HG02852 (cell line): ENCODE measurements at regions not wholly inside any gene's neighbourhood (a gene's known extent, or its start where the extent isn't known, plus 50 kb on each side); places are given as distances from the start of the nearest gene placed in this dataset.
"Not testable (repeated sequence)": the region's sequence is repeated elsewhere in the genome, so short reads cannot be mapped to it uniquely, and the experiment has no call there.

Experiments used
- ATAC-seq: cut with Tn5 transposase; IDR thresholded peaks from one replicate; pipeline ENCODE4 v1.9.1; 2021; ENCODE audit warnings: mild to moderate bottlenecking, moderate library complexity; ENCODE audit not compliant: unreplicated experiment

- ATAC-seq = no peak
Measured at GRCh38 chr15:39400002-39400401, 180.9 kb upstream of the THBS1 start.

DNA sequence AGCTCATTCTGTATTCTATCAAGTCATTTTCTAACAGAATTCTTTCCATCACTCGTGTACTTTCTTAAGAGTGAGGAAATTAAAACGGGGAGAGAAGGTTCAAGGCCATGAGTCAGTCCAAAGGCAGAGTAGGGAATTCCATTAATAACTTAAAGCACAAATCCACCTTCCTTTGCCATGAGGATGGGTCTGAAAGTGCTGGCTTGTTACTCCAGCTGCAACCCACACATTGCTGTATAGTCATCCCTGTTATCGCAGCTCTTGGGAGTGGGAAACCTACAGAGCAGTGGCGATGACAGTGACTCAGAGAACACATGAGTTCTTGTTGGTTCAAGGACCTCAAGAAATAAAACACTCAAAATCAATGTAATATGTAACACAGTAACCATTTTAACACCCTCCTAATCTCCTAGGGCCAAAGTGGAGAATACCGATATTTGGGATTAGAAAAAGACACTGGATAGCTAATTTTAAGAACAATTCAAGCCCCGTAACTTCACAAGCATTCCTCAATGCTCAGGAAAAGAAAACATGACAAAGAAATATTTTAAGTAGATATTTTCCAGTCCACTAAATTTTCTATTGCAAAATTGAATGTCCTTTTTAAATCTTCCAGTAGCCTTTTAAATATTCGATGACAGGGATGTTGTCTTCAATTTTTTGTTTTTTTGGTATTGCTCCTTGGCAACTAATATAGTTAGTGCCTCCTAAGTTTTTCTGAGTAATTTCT, 179.9 kb upstream of the THBS1 start:
- no peak for ATAC-seq

DNA sequence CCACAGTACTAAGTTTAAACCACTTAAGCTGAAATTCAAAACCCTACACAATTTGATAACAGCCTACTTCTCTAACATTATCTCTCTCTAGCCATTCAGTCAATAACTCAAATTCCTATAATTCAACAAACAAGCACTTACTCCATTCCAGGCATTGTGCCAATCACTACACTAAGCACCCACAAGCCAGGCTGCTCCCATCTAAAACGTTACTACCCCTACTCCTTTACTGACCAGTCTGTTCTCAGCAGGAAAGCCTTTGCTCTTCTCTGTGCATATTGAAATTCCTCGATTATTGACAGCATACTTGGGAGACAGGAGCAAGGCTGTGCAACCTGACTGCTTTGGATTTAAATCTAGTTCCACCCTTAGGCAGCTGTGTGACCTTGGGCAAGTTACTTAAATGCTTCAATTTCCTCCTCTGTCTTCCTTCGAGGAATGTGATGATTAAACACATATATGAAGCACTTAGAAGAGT, 177.2 kb upstream of the THBS1 start:
- no peak for ATAC-seq

DNA sequence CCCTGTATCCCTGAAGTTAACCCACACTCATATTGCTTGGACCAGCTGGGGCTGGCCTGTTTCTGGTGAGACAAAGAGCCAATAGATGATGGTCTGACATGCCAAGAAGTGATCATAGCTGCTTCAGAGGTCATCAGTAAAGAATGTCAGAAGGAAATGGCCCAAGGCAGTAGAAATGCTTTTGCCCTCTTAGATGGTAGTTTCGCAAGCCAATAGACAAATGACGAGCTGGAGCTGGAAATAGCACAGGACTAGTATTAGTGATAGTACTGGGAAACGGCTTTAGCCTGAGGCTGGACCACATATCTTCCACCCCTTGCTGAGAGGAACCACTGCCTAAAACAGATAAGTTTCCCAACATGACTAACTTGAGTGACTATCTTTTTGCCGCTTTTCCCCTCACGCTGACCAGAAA, 176.1 kb upstream of the THBS1 start:
- no peak for ATAC-seq

DNA sequence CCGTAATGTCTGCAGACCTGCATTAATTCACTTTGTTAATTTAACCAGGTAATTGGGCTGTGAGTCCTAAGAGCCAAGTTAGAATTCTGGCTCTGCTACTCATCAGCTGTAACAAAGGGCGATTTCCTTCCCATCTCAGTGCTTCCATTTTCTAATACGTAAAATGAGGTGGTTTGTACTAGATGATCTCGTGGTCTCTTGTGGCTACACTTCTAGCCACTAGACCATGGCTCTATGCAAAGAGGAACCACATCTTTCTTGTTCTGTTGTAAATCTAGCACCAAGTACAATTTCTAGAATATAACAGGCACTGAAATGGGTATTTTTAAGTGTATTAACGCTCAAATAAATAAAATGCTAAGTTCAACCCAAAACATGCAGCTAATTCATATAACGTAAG, 174.4 kb upstream of the THBS1 start:
- peak; percentile 81 for ATAC-seq

- no peak for ATAC-seq
Measured at GRCh38 chr15:39407116-39407515, 173.8 kb upstream of the THBS1 start.

- no peak for ATAC-seq
Measured at GRCh38 chr15:39409876-39410530, 170.9 kb upstream of the THBS1 start.

DNA sequence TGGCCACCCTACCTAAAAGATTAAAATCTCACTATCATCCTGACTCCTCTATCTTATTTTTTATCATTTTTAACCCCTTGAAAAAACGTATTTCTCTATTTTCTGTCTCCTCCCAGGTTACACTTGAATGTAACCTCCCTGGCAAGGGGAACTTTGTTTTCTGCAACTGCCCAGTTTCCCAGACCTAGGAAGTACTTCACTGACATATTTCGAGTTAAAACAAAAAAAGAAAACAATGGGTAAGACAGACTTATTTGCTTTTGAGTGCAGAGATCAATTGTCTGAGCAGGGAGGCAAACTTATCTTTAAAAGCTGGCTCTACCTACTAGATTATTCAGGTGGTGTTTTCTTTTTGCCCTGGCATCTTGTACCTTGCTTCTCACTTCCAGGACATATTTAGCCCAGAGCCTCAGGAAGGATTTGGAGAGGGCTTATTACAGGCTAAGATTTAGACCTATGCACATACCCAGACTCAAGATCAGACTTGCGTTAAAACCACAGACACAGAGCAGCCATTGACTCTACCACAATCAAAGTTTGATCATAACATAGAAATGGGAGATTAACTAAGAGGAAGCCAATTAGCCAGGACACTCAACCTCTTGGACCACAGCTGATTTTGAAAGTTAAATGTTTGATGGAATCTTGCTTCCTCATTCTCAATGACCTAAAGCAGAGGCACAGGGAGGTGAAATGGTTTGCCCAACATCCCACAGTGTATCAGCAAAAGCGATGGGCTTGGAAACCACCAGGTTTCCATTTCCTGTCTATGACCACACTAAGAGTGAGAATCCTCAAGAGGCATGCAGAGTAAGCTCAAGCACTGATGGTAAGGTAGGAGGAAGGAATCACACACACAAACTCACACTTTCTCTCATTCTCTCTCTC, 169.5 kb upstream of the THBS1 start:
- peak; percentile 90 for ATAC-seq

DNA sequence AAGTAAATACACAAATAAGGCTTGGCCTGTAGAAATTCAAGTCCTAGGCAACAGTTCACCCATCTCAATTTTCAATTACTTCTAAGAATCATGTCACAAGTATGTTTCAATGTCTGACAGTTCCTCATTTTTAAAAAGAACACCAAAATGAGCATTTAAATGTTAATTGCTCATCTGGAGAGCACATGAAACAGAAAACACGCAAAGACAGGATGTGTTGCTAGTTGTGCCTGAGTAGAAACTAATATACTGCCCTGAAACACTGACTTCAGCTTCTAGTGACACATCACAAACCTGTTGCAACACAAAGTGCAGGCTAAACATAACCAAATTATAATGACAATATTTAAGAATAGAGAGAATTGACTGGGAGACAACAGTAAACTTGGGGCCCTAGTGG, 167.3 kb upstream of the THBS1 start:
- peak; percentile 45 for ATAC-seq

DNA sequence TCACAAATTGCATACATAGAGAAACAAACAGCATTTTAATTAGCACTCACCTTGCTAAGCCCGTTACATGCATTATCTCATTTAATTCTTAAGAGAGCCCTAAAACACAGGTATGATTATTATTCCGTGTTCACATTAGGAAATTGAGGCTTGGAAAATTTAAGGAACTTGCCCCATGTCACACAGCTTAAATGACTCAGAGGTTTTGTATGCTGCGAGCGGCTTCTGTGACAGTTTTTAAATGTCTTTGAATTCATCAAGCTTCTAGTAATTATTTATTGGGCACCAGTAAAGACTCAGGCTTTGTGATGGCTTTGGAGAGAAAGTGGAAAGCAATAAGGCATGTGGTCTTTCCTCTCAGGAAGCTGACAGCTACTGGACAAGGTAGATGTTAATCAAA, 166.7 kb upstream of the THBS1 start:
- no peak for ATAC-seq

DNA sequence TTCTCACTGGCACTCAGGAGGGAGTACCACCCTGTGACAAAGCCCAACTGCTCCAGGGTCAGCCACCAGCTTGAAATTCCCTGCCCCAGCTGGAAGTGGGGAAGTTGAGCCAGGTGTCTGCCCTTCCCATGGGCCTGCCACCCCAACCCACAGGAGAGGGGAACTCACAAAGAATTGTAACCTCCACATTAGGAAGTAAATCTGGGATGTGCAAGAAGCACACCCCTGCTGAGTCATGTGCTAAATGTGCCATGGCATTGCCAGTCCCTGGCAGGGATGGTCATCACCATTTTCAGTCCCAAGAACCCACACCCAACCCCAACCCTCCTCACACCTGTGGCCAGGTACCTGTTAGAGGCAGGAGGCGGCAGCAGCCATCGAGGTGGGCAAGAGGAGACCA, 165.2 kb upstream of the THBS1 start:
- no peak for ATAC-seq

DNA sequence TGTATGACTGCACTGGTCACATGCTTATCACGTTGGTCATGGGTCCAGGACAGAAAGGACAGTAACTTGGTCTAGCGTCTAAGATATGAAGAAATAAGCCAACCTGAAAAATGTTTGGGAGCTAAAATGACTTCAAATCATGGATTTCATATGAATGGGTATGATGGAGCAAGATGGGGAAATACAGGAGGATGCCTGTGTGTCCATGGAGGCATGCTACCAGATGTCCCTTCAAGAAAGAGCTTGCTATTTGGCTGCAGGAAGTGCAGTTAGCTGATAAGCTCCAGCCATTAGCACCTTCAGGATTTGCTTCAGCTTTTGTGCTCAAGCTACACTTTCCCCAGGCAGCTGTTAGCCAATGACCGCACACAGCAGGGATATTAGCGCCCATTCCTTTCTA, 164.6 kb upstream of the THBS1 start:
- ATAC-seq = no peak

DNA sequence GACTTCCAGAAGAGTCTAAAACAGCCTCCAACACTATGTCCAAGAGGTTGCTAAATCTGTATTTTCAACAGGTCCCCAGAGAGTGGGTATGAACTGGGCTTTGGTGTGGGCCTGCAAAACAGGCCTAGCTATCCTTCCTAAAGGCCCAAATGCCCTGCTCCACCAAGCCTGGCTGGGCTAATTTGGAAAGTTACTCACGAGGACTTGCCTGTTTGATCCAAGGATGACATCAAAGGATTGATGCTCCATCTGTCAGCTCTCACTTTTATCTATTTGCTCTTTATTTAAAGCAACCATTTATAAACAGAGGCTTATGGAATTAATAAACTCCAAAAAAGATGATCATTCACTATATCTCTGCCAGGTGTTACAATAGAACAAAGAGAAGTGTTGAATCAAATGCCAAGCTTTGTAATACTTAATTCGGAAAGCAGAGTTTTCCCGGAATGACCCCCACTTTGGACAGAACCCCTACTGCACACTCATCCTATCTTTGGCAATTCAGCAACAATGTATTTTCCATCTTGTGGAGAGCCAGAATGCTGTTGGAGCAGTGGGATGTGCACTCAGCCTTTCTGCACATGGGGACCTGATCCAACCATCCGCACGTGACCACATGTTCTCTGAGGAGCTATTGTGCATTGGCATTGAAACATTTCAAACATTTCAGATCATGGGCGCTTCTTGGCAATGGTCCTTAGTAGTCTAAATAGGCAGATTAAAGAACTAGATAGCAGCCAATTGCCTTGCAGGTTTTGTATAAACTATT, 163.3 kb upstream of the THBS1 start:
- no peak for ATAC-seq

DNA sequence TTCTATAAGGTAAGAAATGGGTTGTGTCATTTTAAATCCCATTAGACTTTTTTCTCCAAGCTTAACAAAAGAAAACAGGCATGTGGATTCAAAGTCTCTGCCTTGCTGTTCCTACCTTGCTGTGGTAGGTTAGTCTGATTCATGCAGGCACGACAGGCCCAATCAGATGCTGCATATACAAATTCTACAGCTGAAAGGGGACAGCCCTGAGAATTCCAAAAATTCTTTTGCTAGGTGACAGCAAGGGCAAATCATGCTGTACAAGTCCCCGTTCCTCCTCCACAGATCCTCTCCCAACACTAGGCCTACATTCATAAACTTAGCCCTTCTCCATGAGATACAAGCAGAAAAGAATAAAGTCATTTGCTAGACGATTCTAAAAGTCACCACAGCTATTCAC, 161.2 kb upstream of the THBS1 start:
- no peak for ATAC-seq

GRCh38 chr15:39420123-39420852, 160.6 kb upstream of the THBS1 start:
- not testable (repeated sequence) for ATAC-seq

DNA sequence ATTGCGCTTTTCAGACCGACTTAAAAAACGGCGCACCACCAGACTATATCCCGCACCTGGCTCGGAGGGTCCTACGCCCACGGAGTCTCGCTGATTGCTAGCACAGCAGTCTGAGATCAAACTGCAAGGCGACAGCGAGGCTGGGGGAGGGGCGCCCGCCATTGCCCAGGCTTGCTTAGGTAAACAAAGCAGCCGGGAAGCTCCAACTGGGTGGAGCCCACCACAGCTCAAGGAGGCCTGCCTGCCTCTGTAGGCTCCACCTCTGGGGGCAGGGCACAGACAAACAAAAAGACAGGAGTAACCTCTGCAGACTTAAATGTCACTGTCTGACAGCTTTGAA, 160.1 kb upstream of the THBS1 start:
- ATAC-seq = not testable (repeated sequence)

DNA sequence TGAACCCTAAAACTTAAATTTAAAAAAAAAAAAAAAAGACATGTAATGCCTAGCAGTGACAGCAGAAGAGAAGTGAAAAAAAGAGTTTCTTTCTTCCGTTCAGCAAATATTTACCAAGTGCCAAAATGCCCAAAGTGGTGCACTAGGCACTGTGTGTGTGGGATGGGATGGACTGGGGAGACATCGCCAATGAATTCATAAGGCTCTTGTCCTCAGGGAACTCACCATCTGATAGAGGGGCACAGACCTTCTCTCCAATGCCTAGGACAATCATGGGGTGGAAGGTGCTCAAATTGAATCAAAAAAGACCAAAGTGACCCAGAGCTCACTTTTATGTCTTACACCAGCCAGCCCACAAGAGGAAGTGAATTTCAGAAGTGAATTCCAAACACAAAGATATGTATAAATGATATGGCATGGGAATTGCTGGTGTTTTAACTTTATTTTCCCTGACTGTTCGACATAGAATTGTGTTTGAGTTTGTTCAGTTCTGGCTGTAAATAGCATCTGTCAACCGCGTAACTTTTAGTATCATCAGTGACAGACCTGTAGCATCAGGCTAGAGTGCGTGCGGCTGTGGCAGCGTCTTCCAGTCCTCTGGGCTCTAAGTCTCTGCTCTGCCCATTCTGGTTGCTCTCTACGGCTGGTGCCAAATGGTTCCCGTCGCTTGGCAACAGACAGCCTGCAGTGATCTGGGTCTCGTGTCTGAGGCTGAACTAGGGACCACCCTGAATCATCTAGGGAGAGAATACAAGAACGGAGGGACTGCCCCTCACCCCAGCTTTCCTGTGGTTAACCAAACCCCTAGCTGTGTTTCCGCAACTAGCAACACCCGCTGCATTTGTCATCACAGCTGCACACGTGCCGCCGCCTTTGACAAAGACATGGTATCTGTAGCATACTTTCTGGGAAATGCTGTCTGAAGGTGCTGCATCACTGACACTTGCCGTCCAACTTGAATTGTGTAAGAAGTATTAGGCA, 154.0 kb upstream of the THBS1 start:
- ATAC-seq = peak; percentile 85

DNA sequence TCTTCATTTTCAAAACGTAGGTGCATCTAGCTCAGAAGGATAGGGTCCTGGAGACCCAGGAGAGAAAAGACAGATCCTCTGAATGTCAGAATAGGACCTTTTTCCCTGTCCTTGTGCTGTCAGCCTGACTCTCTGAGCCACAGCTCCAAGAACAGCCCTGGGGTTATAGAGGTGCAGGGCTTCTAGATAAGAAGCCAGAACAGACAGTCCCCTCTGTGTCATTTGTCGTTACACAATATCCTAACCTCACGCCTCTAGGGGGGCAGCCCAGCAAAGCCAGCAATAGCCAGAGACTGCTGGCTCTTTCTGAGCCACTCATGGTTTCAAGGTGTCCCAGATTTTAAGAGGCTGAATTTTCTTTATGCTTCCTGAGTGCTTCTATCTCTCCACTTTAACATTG, 153.2 kb upstream of the THBS1 start:
- no peak for ATAC-seq

GRCh38 chr15:39429898-39430357, 151.0 kb upstream of the THBS1 start:
- ATAC-seq = peak; percentile 42
